ENCODE measurements at regions not wholly inside any gene's neighbourhood (a gene's known extent, or its start where the extent isn't known, plus 50 kb on each side); places are given as distances from the start of the nearest gene placed in this dataset.

DNA sequence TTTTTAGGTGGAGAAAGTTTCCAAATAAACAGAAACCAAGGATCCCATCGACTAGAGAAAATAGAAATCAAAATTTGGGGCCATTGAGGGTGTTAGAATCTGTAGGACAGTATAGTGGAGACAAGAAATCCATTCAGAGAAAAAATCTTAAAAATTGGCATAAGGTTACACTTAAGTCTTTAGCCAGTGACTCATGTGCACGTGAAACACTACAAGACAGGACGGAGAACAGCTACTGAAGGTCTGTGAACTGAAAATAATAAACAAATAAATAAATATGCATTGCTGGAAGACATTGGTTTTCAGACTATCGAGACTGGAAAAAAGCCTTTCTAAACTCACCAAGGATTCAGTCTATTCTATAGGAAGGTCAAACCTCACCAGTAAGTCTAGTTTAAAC is 1955.5 kb downstream of the MAT2B start:
- TF ChIP-seq, protein P1, sequence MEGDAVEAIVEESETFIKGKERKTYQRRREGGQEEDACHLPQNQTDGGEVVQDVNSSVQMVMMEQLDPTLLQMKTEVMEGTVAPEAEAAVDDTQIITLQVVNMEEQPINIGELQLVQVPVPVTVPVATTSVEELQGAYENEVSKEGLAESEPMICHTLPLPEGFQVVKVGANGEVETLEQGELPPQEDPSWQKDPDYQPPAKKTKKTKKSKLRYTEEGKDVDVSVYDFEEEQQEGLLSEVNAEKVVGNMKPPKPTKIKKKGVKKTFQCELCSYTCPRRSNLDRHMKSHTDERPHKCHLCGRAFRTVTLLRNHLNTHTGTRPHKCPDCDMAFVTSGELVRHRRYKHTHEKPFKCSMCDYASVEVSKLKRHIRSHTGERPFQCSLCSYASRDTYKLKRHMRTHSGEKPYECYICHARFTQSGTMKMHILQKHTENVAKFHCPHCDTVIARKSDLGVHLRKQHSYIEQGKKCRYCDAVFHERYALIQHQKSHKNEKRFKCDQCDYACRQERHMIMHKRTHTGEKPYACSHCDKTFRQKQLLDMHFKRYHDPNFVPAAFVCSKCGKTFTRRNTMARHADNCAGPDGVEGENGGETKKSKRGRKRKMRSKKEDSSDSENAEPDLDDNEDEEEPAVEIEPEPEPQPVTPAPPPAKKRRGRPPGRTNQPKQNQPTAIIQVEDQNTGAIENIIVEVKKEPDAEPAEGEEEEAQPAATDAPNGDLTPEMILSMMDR (IDR thresholded peaks at IDR 0.05): no peak
- TF ChIP-seq EZH2 (IDR thresholded peaks at IDR 0.05; ENCODE audit: borderline replicate concordance, insufficient read depth, low read depth, low read length, poor library complexity, severe bottlenecking): no peak
